ENCODE measurements at regions not wholly inside any gene's neighbourhood (a gene's known extent, or its start where the extent isn't known, plus 50 kb on each side); places are given as distances from the start of the nearest gene placed in this dataset.

- TF ChIP-seq POLR2AphosphoS5 (IDR thresholded peaks at IDR 0.05; ENCODE audit: borderline replicate concordance, low read depth, low read length) (no peak), FOXP2 (optimal IDR thresholded peaks at IDR 0.05; ENCODE audit: control extremely low read depth, extremely low read length, insufficient read depth) (no peak)
Measured at GRCh38 chr5:17106521-17106920, 110.9 kb upstream of the BASP1 start.
